Panc1 (cell line): ENCODE measurements at regions not wholly inside any gene's neighbourhood (a gene's known extent, or its start where the extent isn't known, plus 50 kb on each side); places are given as distances from the start of the nearest gene placed in this dataset.
"Not testable (repeated sequence)": the region's sequence is repeated elsewhere in the genome, so short reads cannot be mapped to it uniquely, and the experiment has no call there.

ENCODE experiments used
- ATAC-seq: fragments of 200-7000 bp; cut with Tn5 transposase; 2 replicates; pipeline ENCODE4 v1.9.1; 2020; ENCODE audit warnings: mild to moderate bottlenecking, moderate library complexity
- BruUV-seq: library from RNA; stranded (reverse); fragments of 400-500 nt; replicated peaks from 2 replicates; lab custom pipeline; 2021; lab: Mats Ljungman, UMichigan
- CTCF ChIA-PET: fragments of 300-600 bp; sonication (Branson Sonifier 250); formaldehyde crosslinking; loops from one replicate; lab custom pipeline; 2022; ENCODE audit warnings: antibody characterized with exemption; lab: Charles Lee
- POLR2A ChIA-PET: fragments of 300-600 bp; sonication (Branson Sonifier 250); formaldehyde crosslinking; loops from one replicate; lab custom pipeline; 2022; ENCODE audit warnings: antibody characterized with exemption; lab: Charles Lee
- DNase-seq: peaks from one replicate; pipeline ENCODE4 v3.0.0-alpha.2; 2010; ENCODE audit warnings: low read depth, low spot score
- H3K27ac ChIP-seq: 2 replicates; pipeline ENCODE4 v1.5.1; 2011; ENCODE audit warnings: mild to moderate bottlenecking, low read length, inconsistent platforms
- H3K27me3 ChIP-seq: fragments of 200-500 bp; sonication (Bioruptor generic); 2 replicates; pipeline ENCODE4 v1.6.0; 2014; ENCODE audit warnings: low read length, inconsistent platforms; ENCODE audit not compliant: control insufficient read depth, insufficient read depth
- H3K36me3 ChIP-seq: fragments of 200-500 bp; sonication (Bioruptor generic); 2 replicates; pipeline ENCODE4 v1.5.1; 2014; ENCODE audit warnings: inconsistent platforms, mild to moderate bottlenecking, low read length, moderate library complexity; ENCODE audit not compliant: control insufficient read depth, insufficient read depth
- H3K4me1 ChIP-seq: 2 replicates; pipeline ENCODE4 v1.5.1; 2011; ENCODE audit warnings: inconsistent platforms, mild to moderate bottlenecking, low read length, moderate library complexity; ENCODE audit not compliant: control insufficient read depth, insufficient read depth
- H3K4me3 ChIP-seq, 2 experiments: 2 replicates each; pipeline ENCODE4 v1.5.1; 2011 to 2012; ENCODE audit warnings: low read depth in 2 of 2, low read length in 2 of 2, mild to moderate bottlenecking in 2 of 2, inconsistent platforms in 1 of 2, moderate library complexity in 1 of 2
- H3K9me3 ChIP-seq: fragments of 200-500 bp; sonication (Bioruptor generic); 2 replicates; pipeline ENCODE4 v1.5.1; 2014; ENCODE audit warnings: low read depth, mild to moderate bottlenecking, inconsistent platforms, low read length, moderate library complexity; ENCODE audit not compliant: control insufficient read depth, insufficient read depth
- POLR2AphosphoS5 ChIP-seq: IDR thresholded peaks from 2 replicates; pipeline ENCODE4 v1.6.1; 2012; ENCODE audit warnings: mild to moderate bottlenecking, low read depth, low read length, moderate library complexity
- REST ChIP-seq, 2 experiments: IDR thresholded peaks; 2 replicates each; pipeline ENCODE4 v1.6.1; 2011 to 2012; ENCODE audit warnings: low read depth in 2 of 2, control low read depth in 1 of 2, low read length in 1 of 2, mild to moderate bottlenecking in 1 of 2, moderate library complexity in 1 of 2; ENCODE audit not compliant: insufficient read depth in 1 of 2
- SIN3A ChIP-seq: IDR thresholded peaks from 2 replicates; pipeline ENCODE4 v1.6.1; 2012; ENCODE audit warnings: low read depth, mild to moderate bottlenecking, low read length, moderate library complexity, borderline replicate concordance; ENCODE audit not compliant: insufficient read depth
- TCF7L2 ChIP-seq: IDR thresholded peaks from 2 replicates; pipeline ENCODE4 v1.6.1; 2011; ENCODE audit warnings: mild to moderate bottlenecking, low read depth, low read length, inconsistent platforms
- in situ Hi-C: cut with HindIII; loops from 2 replicates; pipeline ENCODE4 v1.10.0; 2016; ENCODE audit warnings: low sequenced_read_pairs, low pct_unique_long_range_greater_than_20kb
- intact Hi-C: fragments of 100-400 bp; cut with micrococcal nuclease; formaldehyde crosslinking; loops from one replicate; pipeline ENCODE4 v1.10.0; 2022; ENCODE audit not compliant: unreplicated experiment
- TF ChIP-seq, protein P1 (sequence below): fragments of 450-650 bp; IDR thresholded peaks from 2 replicates; pipeline ENCODE4 v1.5.1; 2017; ENCODE audit warnings: mild to moderate bottlenecking

- H3K27me3 ChIP-seq, ATAC-seq, H3K4me3 ChIP-seq, CTCF ChIA-PET, H3K27ac ChIP-seq, in situ Hi-C loops, intact Hi-C loops, DNase-seq, BruUV-seq, H3K36me3 ChIP-seq, POLR2A ChIA-PET, H3K4me1 ChIP-seq, H3K9me3 ChIP-seq: not testable (repeated sequence)
These were observed 201.8 kb downstream of the RTP5 start for GRCh38 chr2:242071377-242071776.

DNA sequence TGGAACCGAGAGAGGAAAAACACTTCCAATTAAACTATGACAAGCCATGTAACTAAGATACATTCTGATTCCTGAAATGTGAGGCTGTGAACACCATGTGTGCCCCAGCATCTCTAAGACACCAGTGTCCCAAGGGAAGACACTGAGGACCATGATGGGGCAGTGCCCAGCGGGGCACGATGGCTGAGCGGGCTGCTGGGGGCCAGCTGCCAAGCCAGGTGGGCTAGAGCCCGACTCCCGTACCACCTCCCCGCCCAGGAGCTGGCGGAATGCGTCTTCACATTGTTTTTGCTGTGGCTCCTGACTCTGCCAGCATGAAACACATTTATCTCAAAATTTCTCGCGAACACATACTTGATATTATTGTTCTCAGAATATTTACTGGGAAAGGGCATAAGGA lies 202.4 kb downstream of the RTP5 start:
- H3K4me3 ChIP-seq, H3K36me3 ChIP-seq, H3K9me3 ChIP-seq, DNase-seq, in situ Hi-C loops, H3K27me3 ChIP-seq, CTCF ChIA-PET, ATAC-seq, POLR2A ChIA-PET, H3K27ac ChIP-seq, intact Hi-C loops, BruUV-seq, H3K4me1 ChIP-seq: not testable (repeated sequence)

- H3K9me3 ChIP-seq: no peaks in the 10 kb centered on the region
- POLR2A ChIA-PET: interaction anchor here (0.7 kb wide), 1 partner anchor 105 kb away, joined by 5 read pairs; no protein-coding TSS in a partner anchor
- intact Hi-C loops (no loop called here), in situ Hi-C loops (no loop called here)
- H3K36me3 ChIP-seq: no peaks in the 10 kb centered on the region
- H3K4me3 ChIP-seq: no peak overlapping the region
- H3K27ac ChIP-seq: no peak overlapping the region
- no peaks in the 10 kb centered on the region for H3K27me3 ChIP-seq
- no peak for ATAC-seq
- BruUV-seq: no TSS peak
- TF ChIP-seq TCF7L2 (no peak), REST (IDR thresholded peaks at IDR 0.05; ENCODE audit: insufficient read depth in 1 of 2, low read depth in 2 of 2, low read length in 1 of 2) (no peak), SIN3A (no peak), POLR2AphosphoS5 (no peak)
- TF ChIP-seq, protein P1, sequence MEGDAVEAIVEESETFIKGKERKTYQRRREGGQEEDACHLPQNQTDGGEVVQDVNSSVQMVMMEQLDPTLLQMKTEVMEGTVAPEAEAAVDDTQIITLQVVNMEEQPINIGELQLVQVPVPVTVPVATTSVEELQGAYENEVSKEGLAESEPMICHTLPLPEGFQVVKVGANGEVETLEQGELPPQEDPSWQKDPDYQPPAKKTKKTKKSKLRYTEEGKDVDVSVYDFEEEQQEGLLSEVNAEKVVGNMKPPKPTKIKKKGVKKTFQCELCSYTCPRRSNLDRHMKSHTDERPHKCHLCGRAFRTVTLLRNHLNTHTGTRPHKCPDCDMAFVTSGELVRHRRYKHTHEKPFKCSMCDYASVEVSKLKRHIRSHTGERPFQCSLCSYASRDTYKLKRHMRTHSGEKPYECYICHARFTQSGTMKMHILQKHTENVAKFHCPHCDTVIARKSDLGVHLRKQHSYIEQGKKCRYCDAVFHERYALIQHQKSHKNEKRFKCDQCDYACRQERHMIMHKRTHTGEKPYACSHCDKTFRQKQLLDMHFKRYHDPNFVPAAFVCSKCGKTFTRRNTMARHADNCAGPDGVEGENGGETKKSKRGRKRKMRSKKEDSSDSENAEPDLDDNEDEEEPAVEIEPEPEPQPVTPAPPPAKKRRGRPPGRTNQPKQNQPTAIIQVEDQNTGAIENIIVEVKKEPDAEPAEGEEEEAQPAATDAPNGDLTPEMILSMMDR: no peak
- H3K4me1 ChIP-seq: no peaks in the 10 kb centered on the region
- CTCF ChIA-PET: no interaction called here
- no peak for DNase-seq
These were observed 205.6 kb downstream of the RTP5 start for GRCh38 chr2:242075168-242075567.
